AG09309 (cell line): ENCODE measurements at regions not wholly inside any gene's neighbourhood (a gene's known extent, or its start where the extent isn't known, plus 50 kb on each side); places are given as distances from the start of the nearest gene placed in this dataset.

Experiments used
- DNase-seq: peaks from one replicate; pipeline ENCODE4 v3.0.0-alpha.2; 2010; ENCODE audit warnings: low read depth
- H3K4me3 ChIP-seq: 2 replicates; pipeline ENCODE4 v1.5.1; 2011; ENCODE audit warnings: mild to moderate bottlenecking, low read depth, low read length, moderate library complexity; ENCODE audit not compliant: control insufficient read depth
- CTCF ChIP-seq: IDR thresholded peaks from 2 replicates; pipeline ENCODE4 v1.5.1; 2011; ENCODE audit warnings: mild to moderate bottlenecking, low read depth, low read length, inconsistent platforms; ENCODE audit not compliant: insufficient read depth, control insufficient read depth; ENCODE audit errors: missing control alignments

GRCh38 chr10:81116201-81116600 lies 578.5 kb downstream of the SH2D4B start:
- no peak for DNase-seq
- no peak overlapping the region for H3K4me3 ChIP-seq
- no peak for TF ChIP-seq CTCF

- H3K4me3 ChIP-seq = no peak overlapping the region
- TF ChIP-seq CTCF = no peak
- no peak for DNase-seq
These were observed 579.3 kb downstream of the SH2D4B start for GRCh38 chr10:81116990-81117389.

- H3K4me3 ChIP-seq = no peak overlapping the region
- no peak for TF ChIP-seq CTCF
- DNase-seq = no peak
These were observed 590.2 kb downstream of the SH2D4B start for GRCh38 chr10:81127931-81128330.

GRCh38 chr10:81130014-81130413 lies 592.3 kb downstream of the SH2D4B start:
- no peak for TF ChIP-seq CTCF
- H3K4me3 ChIP-seq = no peak overlapping the region
- no peak for DNase-seq

GRCh38 chr10:81135851-81136250 lies 598.1 kb downstream of the SH2D4B start:
- no peak for DNase-seq
- H3K4me3 ChIP-seq = no peak overlapping the region
- no peak for TF ChIP-seq CTCF

GRCh38 chr10:81136261-81136660 lies 598.6 kb downstream of the SH2D4B start:
- TF ChIP-seq CTCF = no peak
- no peak for DNase-seq
- no peak overlapping the region for H3K4me3 ChIP-seq

- no peak for DNase-seq
- TF ChIP-seq CTCF = no peak
- no peak overlapping the region for H3K4me3 ChIP-seq
These were observed 608.3 kb downstream of the SH2D4B start for GRCh38 chr10:81145975-81146374.
